Lower lobe of right lung (tissue), 2 donors: ENCODE measurements at regions not wholly inside any gene's neighbourhood (a gene's known extent, or its start where the extent isn't known, plus 50 kb on each side); places are given as distances from the start of the nearest gene placed in this dataset.

Experiments
- ATAC-seq, 2 donors: fragments of 200-7000 bp; cut with Tn5 transposase; one replicate each; pipeline ENCODE4 v1.9.1; 2020 to 2022; ENCODE audit warnings: mild to moderate bottlenecking in 2 of 2, moderate library complexity in 2 of 2
- DNase-seq: peaks from one replicate; pipeline ENCODE4 v3.0.0-alpha.2; 2020
- H3K27ac ChIP-seq: fragments of 200-600 bp; one replicate; pipeline ENCODE4 v1.8.0; 2022
- H3K27me3 ChIP-seq: fragments of 200-600 bp; one replicate; pipeline ENCODE4 v1.8.0; 2022; ENCODE audit warnings: low read depth
- H3K36me3 ChIP-seq: fragments of 200-600 bp; one replicate; pipeline ENCODE4 v1.8.0; 2022; ENCODE audit warnings: mild to moderate bottlenecking
- H3K4me1 ChIP-seq: fragments of 200-600 bp; one replicate; pipeline ENCODE4 v1.8.0; 2022
- H3K4me3 ChIP-seq: fragments of 200-600 bp; one replicate; pipeline ENCODE4 v1.8.0; 2022; ENCODE audit warnings: mild to moderate bottlenecking
- H3K9me3 ChIP-seq: fragments of 200-600 bp; one replicate; pipeline ENCODE4 v1.8.0; 2022
- CTCF ChIP-seq: fragments of 200-600 bp; IDR thresholded peaks from one replicate; pipeline ENCODE4 v1.8.0; 2022; ENCODE audit warnings: antibody characterized with exemption, mild to moderate bottlenecking
- intact Hi-C: fragments of 100-400 bp; cut with DNase I; formaldehyde crosslinking; loops from one replicate; pipeline ENCODE4 v1.11.0; 2022
- donor health status: DM: no; HTN: yes; CAD: no; lungs with severe emphysema.

- Histone ChIP-seq H3K4me3 (no peak overlapping the region), H3K27ac (no peak overlapping the region), H3K9me3 (no peaks in the 10 kb centered on the region), H3K4me1 (no peaks in the 10 kb centered on the region), H3K27me3 (no peaks in the 10 kb centered on the region), H3K36me3 (no peaks in the 10 kb centered on the region)
- no peak for TF ChIP-seq CTCF
- intact Hi-C loops, result no loop called here
- DNase-seq, result no peak
- ATAC-seq, result no peak
Measured at GRCh38 chr2:41924709-41925408, 123.0 kb upstream of the PKDCC start.

GRCh38 chr2:41925712-41926111, 122.1 kb upstream of the PKDCC start:
- no peak overlapping the region for H3K4me3 ChIP-seq
- H3K4me1 ChIP-seq, result no peaks in the 10 kb centered on the region
- ATAC-seq (no peak), DNase-seq (no peak)
- no peaks in the 10 kb centered on the region for H3K27me3 ChIP-seq
- intact Hi-C loops, result no loop called here
- TF ChIP-seq CTCF, result no peak
- H3K9me3 ChIP-seq, result no peaks in the 10 kb centered on the region
- no peaks in the 10 kb centered on the region for H3K36me3 ChIP-seq
- no peak overlapping the region for H3K27ac ChIP-seq

- no peak for DNase-seq
- intact Hi-C loops, result no loop called here
Measured at GRCh38 chr2:41926614-41927580, 120.9 kb upstream of the PKDCC start.

GRCh38 chr2:41927581-41928264, 120.1 kb upstream of the PKDCC start:
- intact Hi-C loops, result no loop called here
- no peak for ATAC-seq
- TF ChIP-seq CTCF, result no peak

More at GRCh38 chr2:41926614-41927580, 120.9 kb upstream of the PKDCC start:
- Histone ChIP-seq H3K27ac (no peak overlapping the region), H3K4me3 (no peak overlapping the region), H3K9me3 (no peaks in the 10 kb centered on the region), H3K27me3 (no peaks in the 10 kb centered on the region), H3K4me1 (no peaks in the 10 kb centered on the region), H3K36me3 (no peaks in the 10 kb centered on the region)
- no peak for TF ChIP-seq CTCF
- ATAC-seq, result peak; percentile 18 to 46

GRCh38 chr2:41928526-41928925, 119.3 kb upstream of the PKDCC start:
- intact Hi-C loops, result no loop called here
- DNase-seq (no peak), ATAC-seq (no peak)
- TF ChIP-seq CTCF, result no peak
- Histone ChIP-seq H3K27ac (no peak overlapping the region), H3K4me3 (no peak overlapping the region), H3K36me3 (no peaks in the 10 kb centered on the region), H3K27me3 (no peaks in the 10 kb centered on the region), H3K4me1 (peaks cover 6% of the 10 kb centered on the region), H3K9me3 (no peaks in the 10 kb centered on the region)

More at GRCh38 chr2:41927581-41928264, 120.1 kb upstream of the PKDCC start:
- H3K27ac ChIP-seq, result no peak overlapping the region
- no peaks in the 10 kb centered on the region for H3K9me3 ChIP-seq
- H3K36me3 ChIP-seq, result no peaks in the 10 kb centered on the region
- no peaks in the 10 kb centered on the region for H3K4me1 ChIP-seq
- no peak overlapping the region for H3K4me3 ChIP-seq
- H3K27me3 ChIP-seq, result no peaks in the 10 kb centered on the region
- no peak for DNase-seq
